NCI-H2081 treated with DMSO at 0.1 percent for 48 hours (cell line): ENCODE measurements at regions not wholly inside any gene's neighbourhood (a gene's known extent, or its start where the extent isn't known, plus 50 kb on each side); places are given as distances from the start of the nearest gene placed in this dataset.

Experiments
- DNase-seq: peaks from one replicate; lab custom pipeline; 2025; lab: John Stamatoyannopoulos, UW

GRCh38 chr2:12083713-12084419 lies 337.4 kb downstream of the LPIN1 start:
- DNase-seq: no peak

DNA sequence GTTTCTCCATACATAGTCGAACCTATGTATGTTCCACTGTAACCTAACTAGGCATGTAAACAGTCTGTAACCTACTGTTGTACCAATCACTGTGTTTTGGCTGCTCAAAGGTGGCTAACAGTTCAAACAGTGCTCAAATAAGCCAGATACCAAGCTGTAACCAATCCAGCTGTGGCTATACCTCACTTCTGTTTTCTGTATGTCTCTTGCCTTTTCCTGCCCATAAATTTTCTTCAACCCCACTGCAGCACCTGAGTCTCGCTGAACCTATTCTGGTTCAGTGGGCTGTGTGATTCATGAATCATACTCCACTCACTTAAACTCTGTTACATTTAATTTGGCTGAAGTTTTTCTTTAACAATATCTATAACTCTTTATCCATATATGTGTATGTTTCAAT lies 340.7 kb downstream of the LPIN1 start:
- no peak for DNase-seq

DNA sequence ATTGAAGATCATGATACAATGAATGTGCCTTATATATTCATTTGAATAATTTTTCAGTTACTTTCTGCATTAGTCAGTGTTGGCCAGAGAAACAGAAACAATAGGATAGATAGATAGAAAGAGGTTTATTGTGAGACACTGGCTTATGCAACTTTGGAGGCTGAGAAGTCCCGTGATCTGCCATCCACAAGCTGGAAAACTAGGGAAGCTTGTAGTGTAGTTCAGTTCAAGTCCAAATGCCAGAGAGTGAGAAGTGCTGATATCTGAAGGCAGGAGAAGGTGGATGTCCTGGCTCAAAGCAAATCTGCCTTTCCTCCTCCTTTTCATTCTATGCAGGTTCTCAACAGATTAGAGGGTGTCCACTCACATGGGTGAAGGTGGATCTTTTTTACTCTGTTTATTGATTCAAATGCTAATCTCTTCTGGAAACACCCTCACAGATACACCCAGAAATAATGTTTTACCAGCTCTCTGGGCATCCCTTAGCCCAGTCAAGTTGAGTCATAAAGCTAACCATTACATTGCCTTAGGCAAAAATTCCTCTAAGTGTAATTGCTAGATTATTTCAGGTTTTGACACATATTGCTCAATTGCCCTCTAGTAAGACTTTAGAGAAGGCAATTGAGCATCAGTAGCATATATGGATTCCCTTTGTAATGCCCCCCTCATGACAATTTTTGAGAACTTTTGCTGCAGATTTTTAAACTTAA lies 341.4 kb downstream of the LPIN1 start:
- no peak for DNase-seq

DNA sequence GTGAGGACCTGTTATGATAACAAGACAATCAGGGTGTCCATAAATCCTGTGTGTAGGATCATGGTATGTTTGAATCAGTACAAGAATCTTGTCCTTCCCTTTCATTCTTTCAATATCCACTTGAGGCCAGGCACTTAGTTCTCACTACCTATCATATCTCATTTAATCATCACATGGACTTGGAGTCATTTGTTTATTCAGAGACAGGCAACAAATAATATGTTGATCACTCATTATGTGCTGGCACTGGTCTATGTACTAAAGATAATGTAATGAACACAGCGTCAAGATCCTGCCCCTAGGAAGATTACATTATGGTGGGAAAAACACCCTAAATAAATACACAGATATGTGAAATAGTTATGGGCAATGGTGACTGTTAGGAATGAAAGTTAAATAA lies 342.6 kb downstream of the LPIN1 start:
- DNase-seq: no peak

DNA sequence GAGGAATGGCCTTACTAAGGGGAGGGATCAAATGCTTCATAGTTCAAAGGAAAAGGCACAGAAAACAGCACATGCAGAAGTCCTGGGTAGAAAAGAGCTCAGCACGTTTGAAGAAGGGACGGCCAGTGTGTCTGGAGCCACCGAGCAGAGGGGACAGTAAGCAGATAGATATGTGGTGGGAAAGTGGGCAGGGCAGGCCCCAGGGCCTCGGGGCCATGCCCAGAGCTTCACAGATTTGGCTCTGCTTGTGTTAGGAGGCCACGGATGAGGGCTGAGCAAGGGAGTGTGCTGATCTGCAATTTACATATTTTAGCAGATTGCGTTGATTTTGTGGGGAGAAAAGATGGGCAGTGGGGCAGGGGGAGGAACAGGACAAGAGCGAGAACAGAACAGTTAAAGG lies 343.1 kb downstream of the LPIN1 start:
- no peak for DNase-seq

GRCh38 chr2:12090072-12090471 lies 343.6 kb downstream of the LPIN1 start:
- DNase-seq: no peak

DNA sequence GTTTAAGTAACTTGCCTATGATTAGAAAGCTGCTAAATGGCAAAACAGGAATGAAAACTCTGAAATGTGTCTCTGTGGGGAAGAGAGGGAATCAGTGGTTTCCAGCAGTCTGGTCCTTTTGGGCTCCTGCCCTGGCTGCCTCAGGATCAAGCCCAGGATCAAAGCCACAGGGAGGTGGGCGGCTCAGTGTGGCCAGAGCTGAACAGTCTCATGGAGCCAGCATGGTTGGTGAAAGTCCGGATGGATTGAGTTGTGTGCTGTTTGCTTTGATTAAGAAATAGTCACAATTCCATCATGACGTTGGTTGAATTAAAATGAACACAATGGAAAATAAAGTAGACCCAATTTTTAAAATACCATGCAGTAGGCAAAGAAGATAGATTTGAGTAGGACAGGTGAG lies 344.2 kb downstream of the LPIN1 start:
- no peak for DNase-seq

DNA sequence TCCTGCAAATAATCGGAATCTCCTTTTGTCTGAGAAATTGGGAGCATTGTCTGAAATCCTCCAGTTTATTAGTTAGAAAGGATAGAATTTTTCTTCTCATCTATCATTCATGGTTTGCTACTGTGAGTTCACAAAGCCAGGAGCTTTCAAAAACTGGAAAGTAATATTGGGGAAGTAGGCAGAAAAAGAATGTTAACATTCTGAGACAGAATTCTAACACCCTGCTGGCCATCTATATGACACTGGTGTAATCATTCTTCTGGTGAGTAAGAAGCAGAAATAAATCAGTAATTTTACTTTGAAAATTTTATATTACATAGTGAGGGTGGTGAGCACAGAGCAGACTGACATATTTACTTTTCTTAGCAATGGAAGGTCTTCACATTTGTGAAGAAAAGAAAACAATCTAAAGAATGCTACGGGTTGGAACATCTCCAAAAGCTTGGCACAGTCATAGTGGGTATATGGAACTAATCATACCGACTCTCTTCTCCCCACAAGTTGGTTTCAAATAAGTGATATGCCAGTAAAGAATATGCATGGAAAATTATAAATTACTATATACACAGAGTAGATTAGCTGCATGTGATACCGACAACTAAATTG lies 344.9 kb downstream of the LPIN1 start:
- DNase-seq: no peak

DNA sequence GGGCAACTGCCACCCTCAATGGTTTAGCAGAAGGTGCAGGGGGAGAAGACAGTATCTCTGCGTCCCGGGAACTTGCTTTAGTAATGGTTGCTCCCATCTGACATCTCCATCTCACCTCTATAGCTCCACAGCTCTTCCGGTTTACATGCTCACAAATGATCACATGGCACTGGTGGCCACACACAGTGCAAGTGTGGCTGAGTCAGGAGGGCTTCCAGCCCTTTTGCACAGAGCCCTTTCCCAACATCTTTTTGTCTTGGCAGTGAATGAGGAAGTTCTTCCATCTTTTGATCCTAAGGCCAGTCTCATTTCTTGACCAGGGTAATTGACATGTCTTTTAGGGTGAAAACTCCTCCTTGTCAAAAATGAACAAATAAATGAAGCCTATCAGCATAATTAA lies 347.7 kb downstream of the LPIN1 start:
- DNase-seq: no peak

DNA sequence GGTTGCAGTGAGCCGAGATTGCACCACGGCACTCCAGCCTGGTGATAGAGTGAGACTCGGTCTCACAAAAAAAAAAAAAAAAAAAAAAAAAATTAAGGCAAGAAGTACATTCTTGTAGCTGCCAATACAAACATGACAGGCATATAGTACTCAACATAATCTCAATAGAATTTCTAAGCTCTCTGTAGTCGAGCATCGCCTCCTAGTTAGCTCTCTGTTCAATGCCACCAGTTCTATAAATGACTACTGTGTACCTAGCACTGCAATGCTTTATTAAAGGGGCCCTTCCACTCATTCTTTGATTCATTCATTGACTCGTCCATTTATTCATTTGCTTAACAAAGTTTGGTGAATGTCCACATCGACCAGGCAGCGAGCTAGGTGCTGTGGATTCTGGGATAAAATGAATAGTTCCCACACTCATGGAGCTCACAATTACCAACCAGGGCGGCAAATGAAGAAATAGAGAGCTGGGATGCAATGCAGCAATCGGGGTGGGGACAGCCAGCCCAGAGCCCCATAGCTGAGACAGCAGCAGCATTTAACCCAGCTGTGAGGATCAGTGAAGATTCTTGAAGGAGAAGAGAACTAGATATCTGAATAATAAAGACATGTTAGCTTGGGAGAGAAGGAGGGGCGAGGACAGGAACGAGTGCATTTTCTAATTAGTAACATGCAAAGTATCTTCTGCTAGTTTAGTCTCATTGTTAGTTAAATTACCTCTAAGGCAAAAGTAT lies 349.8 kb downstream of the LPIN1 start:
- no peak for DNase-seq

DNA sequence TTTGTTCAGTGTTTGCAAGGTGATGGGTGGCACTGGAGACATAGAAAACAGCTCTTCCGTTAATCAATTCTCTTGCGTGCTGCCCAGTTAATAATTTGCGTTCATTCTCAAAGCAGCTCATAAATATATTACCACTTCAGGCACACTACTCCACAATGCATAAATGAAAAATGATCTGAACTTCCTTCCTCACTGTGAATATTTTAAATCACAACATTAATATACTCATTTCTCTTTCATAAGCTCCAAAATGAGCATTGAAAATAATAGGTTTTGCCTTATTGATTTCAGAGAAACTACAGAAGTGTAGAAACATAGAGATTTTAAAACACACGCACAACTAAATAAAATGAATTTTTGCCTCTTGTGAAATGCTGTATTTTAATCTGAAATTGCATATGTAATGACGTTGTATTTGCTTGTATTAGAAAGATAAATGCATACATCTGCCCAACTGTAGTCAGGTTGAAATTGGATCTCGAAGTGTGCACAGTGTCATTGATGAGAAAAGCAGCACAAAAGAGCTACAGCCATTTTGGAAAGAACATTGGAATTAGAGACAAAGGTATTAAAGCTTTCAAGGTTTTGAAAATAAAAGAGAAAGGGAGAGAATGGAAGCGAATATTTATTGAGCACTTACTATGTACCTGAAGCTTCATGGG lies 350.5 kb downstream of the LPIN1 start:
- no peak for DNase-seq

DNA sequence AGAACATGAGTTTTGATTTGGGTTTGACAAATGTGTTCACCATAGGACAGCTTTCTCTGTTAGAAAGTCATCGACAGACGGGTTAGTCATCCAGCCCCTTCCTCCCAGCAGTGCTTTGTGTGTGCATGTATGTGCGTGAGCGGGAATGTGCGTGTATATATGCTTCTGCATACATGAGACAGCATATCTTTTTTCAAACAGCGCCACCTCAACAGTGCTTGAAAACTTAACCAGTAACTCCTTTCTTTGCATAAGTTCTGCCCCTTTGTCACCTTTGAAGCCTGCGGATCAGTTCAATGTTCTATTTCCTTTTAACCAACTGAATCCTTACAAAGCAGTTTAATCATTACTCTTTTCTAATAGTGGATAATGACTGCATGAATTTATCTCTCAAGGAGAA lies 351.4 kb downstream of the LPIN1 start:
- DNase-seq: no peak

DNA sequence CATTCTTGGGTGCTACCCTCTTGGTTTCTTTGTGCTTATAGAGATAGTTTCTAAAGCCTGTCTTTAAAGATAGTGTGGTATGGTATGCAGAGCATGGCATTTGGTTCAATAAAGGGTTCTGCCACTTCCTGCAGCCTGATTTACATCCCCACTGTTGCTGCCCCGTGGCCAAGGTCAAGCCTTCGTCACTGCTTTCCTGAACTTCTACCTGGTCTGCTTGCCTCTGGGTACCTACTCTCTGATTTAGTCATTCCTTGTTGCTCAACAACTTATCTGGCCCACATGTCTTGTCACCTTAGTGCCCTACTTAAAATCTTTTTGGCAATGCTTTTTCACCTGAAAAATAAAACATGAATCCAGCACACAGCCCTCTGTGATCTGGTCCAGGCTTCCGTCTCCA lies 352.9 kb downstream of the LPIN1 start:
- no peak for DNase-seq

DNA sequence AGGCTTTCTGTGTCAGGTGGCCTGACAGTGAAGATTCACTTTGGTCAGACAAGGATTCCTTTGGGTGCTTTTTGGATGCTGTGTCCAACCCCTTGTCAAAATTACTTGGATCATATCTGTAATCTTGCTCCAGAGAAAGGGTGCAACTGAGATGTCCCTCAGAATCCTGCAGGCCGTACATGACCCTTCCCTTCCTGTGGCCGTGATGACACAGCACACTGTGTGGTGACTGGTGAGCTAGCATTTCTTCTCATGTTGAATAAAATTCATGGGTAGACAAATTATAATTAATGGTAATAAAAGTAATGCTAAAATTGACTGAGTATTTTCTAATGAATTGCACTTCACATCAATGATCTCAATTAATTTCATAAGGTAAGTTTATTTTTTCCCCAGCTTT lies 356.2 kb downstream of the LPIN1 start:
- DNase-seq: no peak

- no peak for DNase-seq
These were observed 358.7 kb downstream of the LPIN1 start for GRCh38 chr2:12105180-12105579.

- no peak for DNase-seq
These were observed 360.1 kb downstream of the LPIN1 start for GRCh38 chr2:12106440-12107080.

- no peak for DNase-seq
These were observed 360.9 kb downstream of the LPIN1 start for GRCh38 chr2:12107321-12107720.

DNA sequence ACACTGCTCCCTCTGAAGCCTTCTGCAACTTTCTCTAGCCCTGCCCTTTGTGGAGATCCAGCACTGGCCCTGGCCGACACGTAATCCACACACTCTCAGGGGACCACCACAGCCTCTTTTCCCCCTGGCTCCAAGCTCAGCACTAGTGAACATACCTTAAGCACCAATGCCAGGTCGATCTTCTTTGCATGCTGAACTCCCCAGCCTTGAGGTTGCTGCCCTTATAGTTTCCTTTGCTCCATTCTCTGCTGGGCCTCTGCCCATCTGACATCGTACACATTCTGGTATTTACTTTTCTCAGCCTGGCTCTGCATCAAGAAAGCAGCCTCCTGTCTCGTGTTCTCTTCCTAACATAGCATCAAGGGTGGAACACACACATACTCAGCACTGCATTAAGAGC lies 361.5 kb downstream of the LPIN1 start:
- DNase-seq: no peak

- no peak for DNase-seq
These were observed 363.1 kb downstream of the LPIN1 start for GRCh38 chr2:12109363-12110017.

GRCh38 chr2:12110074-12110473 lies 363.6 kb downstream of the LPIN1 start:
- DNase-seq: no peak

GRCh38 chr2:12110481-12110880 lies 364.0 kb downstream of the LPIN1 start:
- no peak for DNase-seq
